GM23248 (cell line): ENCODE measurements at regions not wholly inside any gene's neighbourhood (a gene's known extent, or its start where the extent isn't known, plus 50 kb on each side); places are given as distances from the start of the nearest gene placed in this dataset.

Experiments
- EZH2 ChIP-seq: fragments of 200-600 bp; sonication (generic); IDR thresholded peaks from 2 replicates; pipeline ENCODE4 v1.6.1; 2018; ENCODE audit warnings: antibody characterized with exemption, mild to moderate bottlenecking; ENCODE audit not compliant: insufficient read depth, poor library complexity, severe bottlenecking
- EZH2phosphoT487 ChIP-seq: fragments of 200-600 bp; sonication (generic); IDR thresholded peaks from 2 replicates; pipeline ENCODE4 v1.6.1; 2018; ENCODE audit warnings: antibody characterized with exemption, moderate library complexity, mild to moderate bottlenecking, low read depth; ENCODE audit not compliant: insufficient read depth

- TF ChIP-seq EZH2 (no peak), EZH2phosphoT487 (no peak)
Observed at GRCh38 chr3:144497452-144497851, 525.8 kb downstream of the DIPK2A start.
